ENCODE measurements at regions not wholly inside any gene's neighbourhood (a gene's known extent, or its start where the extent isn't known, plus 50 kb on each side); places are given as distances from the start of the nearest gene placed in this dataset.

DNA sequence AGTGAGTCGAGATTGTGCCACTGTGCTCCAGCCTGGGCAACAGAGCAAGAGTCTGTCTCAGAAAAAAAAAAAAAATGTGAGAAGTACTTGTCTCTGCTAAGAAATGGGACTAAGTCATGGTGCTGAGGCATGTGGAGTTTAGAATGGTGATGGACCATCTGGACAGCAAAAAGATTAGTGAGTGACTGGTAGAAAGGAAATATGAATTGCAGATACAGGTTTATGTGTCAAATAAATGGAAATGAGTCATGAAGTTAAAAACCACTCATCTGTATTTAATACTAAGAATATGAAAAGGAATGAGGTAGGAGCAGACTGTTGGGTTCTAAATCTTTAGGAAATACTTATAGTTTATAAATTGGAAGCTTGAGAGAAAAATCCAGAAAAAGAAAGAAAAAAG is 625.7 kb upstream of the ANKRD30A start:
- Histone ChIP-seq H3K27ac (no peak overlapping the region), H3K4me1 (no peaks in the 10 kb centered on the region), H3K36me3 (no peaks in the 10 kb centered on the region), H3K9me3 (no peaks in the 10 kb centered on the region), H3K27me3 (no peaks in the 10 kb centered on the region), H3K4me3 (no peak overlapping the region)
- TF ChIP-seq, protein P1, sequence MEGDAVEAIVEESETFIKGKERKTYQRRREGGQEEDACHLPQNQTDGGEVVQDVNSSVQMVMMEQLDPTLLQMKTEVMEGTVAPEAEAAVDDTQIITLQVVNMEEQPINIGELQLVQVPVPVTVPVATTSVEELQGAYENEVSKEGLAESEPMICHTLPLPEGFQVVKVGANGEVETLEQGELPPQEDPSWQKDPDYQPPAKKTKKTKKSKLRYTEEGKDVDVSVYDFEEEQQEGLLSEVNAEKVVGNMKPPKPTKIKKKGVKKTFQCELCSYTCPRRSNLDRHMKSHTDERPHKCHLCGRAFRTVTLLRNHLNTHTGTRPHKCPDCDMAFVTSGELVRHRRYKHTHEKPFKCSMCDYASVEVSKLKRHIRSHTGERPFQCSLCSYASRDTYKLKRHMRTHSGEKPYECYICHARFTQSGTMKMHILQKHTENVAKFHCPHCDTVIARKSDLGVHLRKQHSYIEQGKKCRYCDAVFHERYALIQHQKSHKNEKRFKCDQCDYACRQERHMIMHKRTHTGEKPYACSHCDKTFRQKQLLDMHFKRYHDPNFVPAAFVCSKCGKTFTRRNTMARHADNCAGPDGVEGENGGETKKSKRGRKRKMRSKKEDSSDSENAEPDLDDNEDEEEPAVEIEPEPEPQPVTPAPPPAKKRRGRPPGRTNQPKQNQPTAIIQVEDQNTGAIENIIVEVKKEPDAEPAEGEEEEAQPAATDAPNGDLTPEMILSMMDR (IDR thresholded peaks at IDR 0.05): no peak
- no peak for TF ChIP-seq POLR2A (IDR thresholded peaks at IDR 0.05)
- DNase-seq: no peak

DNA sequence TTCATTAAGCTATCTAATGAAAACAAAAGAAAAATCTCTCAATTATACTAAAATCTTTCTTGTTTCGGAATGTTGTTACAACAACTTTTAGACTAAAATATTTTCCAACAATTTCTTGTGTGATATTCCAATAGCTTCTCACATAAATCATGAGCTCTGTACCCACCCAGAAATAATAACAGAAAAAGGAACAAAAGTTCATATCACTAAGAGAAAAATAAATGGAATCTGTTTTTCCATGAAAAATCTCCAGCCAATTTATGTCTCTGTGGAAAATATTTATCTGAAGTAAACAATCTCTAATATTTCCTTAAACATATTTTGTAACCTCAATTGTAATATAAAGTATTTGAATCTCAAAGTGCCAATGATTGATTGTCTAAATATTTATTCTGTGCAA is 628.6 kb upstream of the ANKRD30A start:
- no peak for TF ChIP-seq POLR2A (IDR thresholded peaks at IDR 0.05)
- TF ChIP-seq, protein P1 (IDR thresholded peaks at IDR 0.05): no peak
- Histone ChIP-seq H3K4me3 (no peak overlapping the region), H3K36me3 (no peaks in the 10 kb centered on the region), H3K9me3 (no peaks in the 10 kb centered on the region), H3K4me1 (peaks cover 0 to 4% (median 0%) of the 10 kb centered on the region in 4 donors), H3K27me3 (no peaks in the 10 kb centered on the region), H3K27ac (no peak overlapping the region)
- no peak for DNase-seq

DNA sequence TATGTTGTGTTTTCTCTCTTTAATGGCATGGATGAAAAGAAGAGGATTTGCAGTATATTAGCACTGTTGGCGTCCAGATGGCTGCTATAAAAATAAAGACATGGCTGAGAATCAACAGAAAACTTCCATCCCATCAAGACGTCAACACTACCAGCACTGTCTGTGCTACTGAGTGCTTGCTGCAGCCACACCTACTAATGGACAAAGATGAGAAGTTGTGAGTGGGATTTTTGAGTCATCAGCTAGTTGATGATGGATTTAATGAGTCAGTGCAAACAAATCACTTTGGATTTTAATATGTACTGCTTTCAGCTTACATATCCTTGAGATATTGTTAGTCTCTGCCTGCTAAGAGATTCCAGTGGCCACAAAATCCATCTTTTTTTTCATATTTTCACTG is 631.0 kb upstream of the ANKRD30A start:
- Histone ChIP-seq H3K9me3 (no peaks in the 10 kb centered on the region), H3K4me1 (peaks cover 0 to 4% (median 0%) of the 10 kb centered on the region in 4 donors), H3K36me3 (no peaks in the 10 kb centered on the region), H3K27me3 (no peaks in the 10 kb centered on the region), H3K4me3 (no peak overlapping the region), H3K27ac (no peak overlapping the region)
- no peak for DNase-seq
- no peak for TF ChIP-seq POLR2A (IDR thresholded peaks at IDR 0.05)
- TF ChIP-seq, protein P1 (IDR thresholded peaks at IDR 0.05): no peak

DNA sequence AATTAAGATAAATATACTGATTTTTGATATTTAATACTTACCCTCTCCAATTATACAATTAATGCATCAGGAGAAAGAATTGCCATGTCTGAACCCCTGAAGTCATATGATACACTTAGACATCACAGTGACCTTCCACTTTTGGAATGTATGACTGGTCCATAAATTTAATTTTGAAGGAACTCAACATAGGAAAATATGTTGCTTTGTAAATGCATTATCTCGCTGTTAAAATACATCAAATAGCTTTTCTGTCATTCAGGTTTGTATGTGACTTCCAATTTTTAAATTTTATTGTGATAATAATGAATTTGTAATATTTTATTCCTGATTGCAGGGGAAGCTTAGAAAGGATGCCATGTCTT is 631.9 kb upstream of the ANKRD30A start:
- no peaks in the 10 kb centered on the region for H3K9me3 ChIP-seq
- H3K4me1 ChIP-seq: peaks cover 0 to 4% (median 0%) of the 10 kb centered on the region in 4 donors
- no peaks in the 10 kb centered on the region for H3K27me3 ChIP-seq
- no peaks in the 10 kb centered on the region for H3K36me3 ChIP-seq
- DNase-seq: no peak
- no peak overlapping the region for H3K4me3 ChIP-seq
- H3K27ac ChIP-seq: no peak overlapping the region
- TF ChIP-seq, protein P1 (IDR thresholded peaks at IDR 0.05): no peak
- no peak for TF ChIP-seq POLR2A (IDR thresholded peaks at IDR 0.05)

DNA sequence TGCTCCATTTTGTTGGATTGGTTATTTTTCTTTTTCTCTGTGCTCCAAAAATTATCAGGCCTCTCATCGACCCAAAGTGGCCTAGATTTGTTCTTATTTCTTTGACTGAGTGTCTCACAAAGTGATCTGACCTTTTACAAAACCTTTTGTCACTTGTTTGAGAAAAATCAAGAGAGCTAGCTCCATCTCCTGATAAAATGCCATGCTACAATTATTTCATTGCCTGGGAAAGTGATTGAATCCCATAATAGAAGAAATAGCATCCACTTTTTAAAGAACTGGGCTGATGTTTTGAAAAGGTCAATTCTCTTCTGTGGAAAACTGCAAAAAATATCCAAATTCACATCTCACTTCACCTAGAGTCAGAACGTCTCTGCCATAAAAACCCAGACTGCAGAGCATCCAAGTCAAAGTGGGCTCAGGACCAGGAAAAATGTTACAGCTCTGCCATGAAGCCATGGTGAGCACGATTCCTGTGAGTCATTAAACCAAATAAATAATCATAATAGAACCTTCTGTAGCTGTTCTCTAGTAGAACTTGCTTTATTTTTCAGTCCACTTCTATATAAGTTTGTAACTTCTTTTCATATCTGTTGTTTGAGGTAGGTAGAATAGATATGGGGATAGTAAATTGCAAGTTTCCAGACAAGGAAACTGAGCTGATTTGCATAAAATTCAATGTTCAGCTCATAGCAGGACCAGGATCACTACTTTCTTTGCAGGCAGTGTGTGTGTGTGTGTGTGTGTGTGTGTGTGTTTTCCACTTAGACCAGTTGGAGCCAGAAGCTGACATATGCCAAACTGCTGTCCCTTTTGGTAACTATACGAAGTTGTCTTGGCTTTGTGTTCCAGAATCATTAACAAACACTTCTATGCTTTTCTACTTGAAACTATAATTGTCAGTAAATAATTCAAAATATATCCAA is 632.5 kb upstream of the ANKRD30A start:
- H3K4me3 ChIP-seq: no peak overlapping the region
- H3K27ac ChIP-seq: no peak overlapping the region
- no peak for DNase-seq
- TF ChIP-seq, protein P1 (IDR thresholded peaks at IDR 0.05): no peak
- no peak for TF ChIP-seq POLR2A (IDR thresholded peaks at IDR 0.05)
- H3K36me3 ChIP-seq: no peaks in the 10 kb centered on the region
- H3K27me3 ChIP-seq: no peaks in the 10 kb centered on the region
- peaks cover 0 to 4% (median 0%) of the 10 kb centered on the region in 4 donors for H3K4me1 ChIP-seq
- no peaks in the 10 kb centered on the region for H3K9me3 ChIP-seq

Measured in Peyer's patch (tissue), 4 donors.